Retinal pigment epithelial cell (primary cell): ENCODE measurements at regions not wholly inside any gene's neighbourhood (a gene's known extent, or its start where the extent isn't known, plus 50 kb on each side); places are given as distances from the start of the nearest gene placed in this dataset.
A peak's percentile ranks its signal among the peaks of the same experiment; 100 is the strongest.

Experiments used
- DNase-seq: peaks from one replicate; pipeline ENCODE4 v3.0.0-alpha.2; 2010; ENCODE audit warnings: low read depth
- H3K4me3 ChIP-seq: 2 replicates; pipeline ENCODE4 v1.5.1; 2011; ENCODE audit warnings: mild to moderate bottlenecking, low read length, control low read depth, moderate library complexity
- CTCF ChIP-seq: conservative IDR thresholded peaks from 2 replicates; pipeline ENCODE4 v1.5.1; 2011; ENCODE audit warnings: low read depth, low read length, control low read depth, inconsistent platforms

DNA sequence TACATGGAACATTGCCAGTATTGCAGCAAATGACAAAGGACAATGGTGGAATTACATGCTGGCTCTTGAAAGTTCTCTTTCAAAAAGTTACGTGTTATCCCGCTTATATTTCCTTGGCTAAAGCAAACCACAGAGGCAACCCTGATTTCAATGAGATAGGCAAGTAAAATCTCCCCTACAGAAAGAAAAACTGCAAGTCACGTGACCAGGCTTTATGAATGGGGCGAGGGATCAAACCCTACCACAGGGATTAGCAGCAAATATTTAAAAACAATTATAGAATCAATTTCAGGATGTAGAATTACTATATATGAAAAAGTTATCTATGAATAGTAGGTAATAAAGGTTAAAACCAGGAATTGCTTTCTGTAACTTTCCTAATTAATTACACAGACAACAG, 603.4 kb upstream of the GBE1 start:
- no peak overlapping the region for H3K4me3 ChIP-seq
- no peak for TF ChIP-seq CTCF
- DNase-seq: no peak

DNA sequence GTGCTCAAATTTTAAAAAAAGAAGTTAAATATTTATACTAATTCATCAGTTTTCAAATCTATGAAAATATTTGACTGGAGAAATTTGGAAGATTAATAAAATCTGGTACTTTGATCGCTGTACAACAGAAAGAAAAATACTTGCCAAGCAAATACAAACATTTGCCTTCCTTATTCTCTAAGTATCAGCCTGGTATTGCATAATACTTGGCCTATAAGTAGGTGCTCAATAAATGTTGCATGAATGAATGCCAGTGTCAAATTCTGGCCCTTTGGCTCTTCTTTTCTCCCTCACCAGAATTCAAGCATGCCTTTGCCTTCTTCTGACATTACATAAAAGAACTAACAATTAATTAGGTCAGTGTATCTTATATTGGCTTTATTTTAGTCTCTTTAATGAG, 601.7 kb upstream of the GBE1 start:
- no peak overlapping the region for H3K4me3 ChIP-seq
- no peak for DNase-seq
- TF ChIP-seq CTCF: no peak

GRCh38 chr3:82355228-82355627, 593.8 kb upstream of the GBE1 start:
- DNase-seq: no peak
- TF ChIP-seq CTCF: no peak

GRCh38 chr3:82354228-82354627, 592.8 kb upstream of the GBE1 start:
- H3K4me3 ChIP-seq: no peak overlapping the region
- no peak for TF ChIP-seq CTCF
- no peak for DNase-seq

More at GRCh38 chr3:82355228-82355627, 593.8 kb upstream of the GBE1 start:
- no peak overlapping the region for H3K4me3 ChIP-seq

DNA sequence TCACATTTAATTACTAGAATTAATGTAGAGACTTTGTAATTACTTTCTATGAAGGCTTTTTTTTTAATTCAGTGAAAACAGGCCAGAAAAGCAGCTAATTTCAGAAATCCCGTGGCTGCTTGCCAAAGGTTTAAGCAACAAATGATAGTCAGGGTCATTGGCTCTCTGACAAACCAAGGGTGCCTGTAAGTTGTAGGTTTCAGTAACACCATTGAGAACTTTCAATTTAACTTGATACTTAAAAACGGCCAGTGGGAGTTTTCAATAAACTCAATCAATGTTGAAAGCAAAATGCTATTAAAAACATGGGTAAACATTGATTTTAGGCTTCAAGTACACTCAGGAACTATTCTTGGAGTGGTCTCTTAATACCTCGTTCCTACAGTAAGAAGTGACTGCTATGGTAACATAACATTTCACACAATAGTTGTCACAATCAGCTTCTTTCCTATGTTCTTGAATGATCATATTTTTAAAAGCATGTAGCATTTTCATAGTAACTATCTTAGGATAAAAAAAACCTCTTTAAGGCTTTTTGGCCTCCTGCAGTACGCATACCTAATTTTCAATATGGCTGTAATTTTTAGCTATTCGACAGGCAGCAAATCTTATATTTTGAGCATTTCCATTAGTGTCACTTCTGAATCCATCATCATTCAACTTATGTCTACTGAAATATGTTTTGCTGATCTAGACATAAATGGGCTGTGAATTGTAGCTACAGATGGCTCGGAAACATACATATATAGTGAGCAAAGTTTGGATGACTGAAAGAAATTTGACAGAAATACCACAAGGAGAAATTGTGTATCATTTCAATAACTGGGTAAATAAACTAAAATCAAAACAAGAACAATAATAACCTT, 592.1 kb upstream of the GBE1 start:
- no peak for TF ChIP-seq CTCF
- H3K4me3 ChIP-seq: no peak overlapping the region
- DNase-seq: peak; percentile 16

- DNase-seq: no peak
- H3K4me3 ChIP-seq: no peak overlapping the region
- TF ChIP-seq CTCF: no peak
Observed at GRCh38 chr3:82347585-82347984, 586.1 kb upstream of the GBE1 start.

GRCh38 chr3:82342521-82342920, 581.1 kb upstream of the GBE1 start:
- no peak for TF ChIP-seq CTCF
- no peak overlapping the region for H3K4me3 ChIP-seq
- no peak for DNase-seq
